ENCODE measurements at regions not wholly inside any gene's neighbourhood (a gene's known extent, or its start where the extent isn't known, plus 50 kb on each side); places are given as distances from the start of the nearest gene placed in this dataset.

DNA sequence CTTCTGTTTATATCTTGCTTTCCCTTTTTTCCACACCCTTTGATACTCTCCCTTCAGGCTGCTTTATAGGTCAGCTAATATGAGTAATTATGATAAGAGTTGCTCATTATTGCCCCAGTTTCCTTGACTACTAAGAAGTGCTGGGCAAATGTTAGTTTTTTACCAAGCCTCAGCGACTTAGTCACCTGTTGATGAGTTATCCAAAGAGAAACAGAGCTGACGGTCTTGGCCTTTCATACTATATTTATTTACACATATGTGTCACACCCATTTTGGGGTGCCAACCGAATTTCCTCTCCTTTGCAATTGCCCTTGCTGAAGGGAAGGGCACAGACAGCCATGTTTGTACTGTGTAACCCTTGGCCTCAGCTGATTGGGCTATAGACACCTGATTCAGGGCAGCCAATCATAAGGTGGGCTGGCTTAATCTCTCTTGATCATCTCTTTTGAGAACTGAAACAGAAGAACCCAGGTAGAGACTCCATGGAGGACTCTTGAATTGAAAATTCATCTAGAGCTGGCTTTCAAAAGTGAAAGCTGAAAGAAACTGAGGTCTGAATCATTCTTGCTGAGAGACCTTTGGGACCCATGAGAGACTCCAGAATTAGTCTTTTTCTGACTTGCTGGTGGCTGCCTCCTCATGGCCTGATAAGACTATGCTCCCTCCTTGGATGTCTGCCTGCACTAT is 111.7 kb upstream of the RPS6KA3 start (continued):
- TF ChIP-seq ZNF512 (CRISPR knock-in tag; IDR thresholded peaks at IDR 0.05; ENCODE audit: borderline replicate concordance) (no peak), ZBTB43 (CRISPR knock-in tag; IDR thresholded peaks at IDR 0.05) (no peak), ZNF416 (CRISPR knock-in tag; IDR thresholded peaks at IDR 0.05) (no peak), ZMAT4 (CRISPR knock-in tag; IDR thresholded peaks at IDR 0.05) (no peak), NFATC4 (CRISPR knock-in tag; IDR thresholded peaks at IDR 0.05) (no peak)

DNA sequence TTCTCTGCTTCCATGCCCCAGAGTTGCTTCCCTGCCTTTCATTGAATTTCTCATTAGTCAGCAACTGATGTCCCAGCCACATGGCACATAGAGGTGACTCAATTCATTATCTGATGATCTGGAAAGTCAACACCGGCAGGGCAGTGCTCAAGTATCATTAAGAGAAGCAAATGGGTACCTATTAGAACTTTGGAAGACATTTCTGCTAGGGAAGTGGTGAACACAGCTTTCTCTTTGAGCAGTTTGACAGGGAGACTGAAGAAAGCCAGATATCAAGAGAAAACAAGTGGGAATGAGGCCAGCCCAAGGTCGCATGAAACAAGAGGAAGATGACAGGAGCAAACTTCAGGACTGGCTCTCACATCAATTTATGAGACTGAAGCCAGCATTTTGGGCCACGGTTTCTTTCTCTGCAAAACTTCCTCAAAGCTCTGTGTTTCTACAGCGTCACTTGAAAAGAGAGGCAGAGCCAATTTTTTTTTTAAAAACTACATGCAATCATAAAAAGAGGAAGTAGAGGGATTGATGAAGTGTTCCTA is 108.3 kb upstream of the RPS6KA3 start:
- Mint-ChIP-seq H3K36me3 (no peaks in the 10 kb centered on the region), H3K4me3 (no peak overlapping the region), H3K27ac (no peak overlapping the region), H3K27me3 (ENCODE audit: low read depth) (no peaks in the 10 kb centered on the region), H3K4me1 (no peaks in the 10 kb centered on the region), H3K9me3 (no peaks in the 10 kb centered on the region)
- ChIA-PET POLR2A (no interaction called here), CTCF (no interaction called here)
- no peak for ATAC-seq
- DNase-seq (ENCODE audit: low spot score), result no peak
- no peak for TF ChIP-seq ZNF416 (CRISPR knock-in tag; IDR thresholded peaks at IDR 0.05)
- TF ChIP-seq FOXP4 (CRISPR knock-in tag; IDR thresholded peaks at IDR 0.05), result no peak

DNA sequence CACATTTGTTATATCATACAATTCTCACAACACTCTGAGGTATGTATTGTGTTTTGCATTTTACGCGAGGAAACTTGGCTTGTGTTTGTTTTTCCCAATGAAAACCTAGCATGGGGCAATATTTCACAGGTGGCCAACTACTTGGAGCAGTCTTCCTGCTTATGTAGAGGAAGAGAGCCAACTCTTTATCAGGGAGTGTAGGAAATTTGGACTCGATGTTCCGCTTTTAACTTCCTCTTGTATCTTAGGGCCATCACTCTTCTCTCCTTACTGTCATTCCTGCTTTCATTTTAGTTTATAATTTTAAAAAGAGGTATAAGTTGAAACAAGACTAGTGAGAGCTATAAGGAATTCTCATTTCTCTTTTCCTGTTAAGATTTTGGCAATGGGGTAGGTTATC is 107.7 kb upstream of the RPS6KA3 start:
- ATAC-seq (no peak), DNase-seq (ENCODE audit: low spot score) (no peak)
- no peaks in the 10 kb centered on the region for H3K9me3 Mint-ChIP-seq
- no peak overlapping the region for H3K4me3 Mint-ChIP-seq
- no peak overlapping the region for H3K27ac Mint-ChIP-seq
- ChIA-PET POLR2A (no interaction called here), CTCF (no interaction called here)
- H3K36me3 Mint-ChIP-seq, result no peaks in the 10 kb centered on the region
- no peaks in the 10 kb centered on the region for H3K27me3 Mint-ChIP-seq (ENCODE audit: low read depth)
- H3K4me1 Mint-ChIP-seq, result no peaks in the 10 kb centered on the region
- no peak for TF ChIP-seq NFATC4 (CRISPR knock-in tag; IDR thresholded peaks at IDR 0.05)
- TF ChIP-seq FOXJ3 (CRISPR knock-in tag; IDR thresholded peaks at IDR 0.05; ENCODE audit: borderline replicate concordance), result no peak
- TF ChIP-seq FOXK1 (CRISPR knock-in tag; IDR thresholded peaks at IDR 0.05), result no peak
- TF ChIP-seq ZBTB43 (CRISPR knock-in tag; IDR thresholded peaks at IDR 0.05), result no peak
- no peak for TF ChIP-seq TCF7 (CRISPR knock-in tag; IDR thresholded peaks at IDR 0.05; ENCODE audit: low read depth)
- no peak for TF ChIP-seq TEAD1 (CRISPR knock-in tag; IDR thresholded peaks at IDR 0.05)
- TF ChIP-seq NR1H2 (CRISPR knock-in tag; IDR thresholded peaks at IDR 0.05), result no peak
- no peak for TF ChIP-seq ETV6 (CRISPR knock-in tag; IDR thresholded peaks at IDR 0.05)
- no peak for TF ChIP-seq E2F4 (CRISPR knock-in tag; IDR thresholded peaks at IDR 0.05; ENCODE audit: borderline replicate concordance, low read depth)
- TF ChIP-seq ZNF671 (CRISPR knock-in tag; IDR thresholded peaks at IDR 0.05), result no peak
- no peak for TF ChIP-seq MYBL2 (CRISPR knock-in tag; IDR thresholded peaks at IDR 0.05)
- no peak for TF ChIP-seq NFE2L1 (CRISPR knock-in tag; IDR thresholded peaks at IDR 0.05)
- TF ChIP-seq, protein P1, sequence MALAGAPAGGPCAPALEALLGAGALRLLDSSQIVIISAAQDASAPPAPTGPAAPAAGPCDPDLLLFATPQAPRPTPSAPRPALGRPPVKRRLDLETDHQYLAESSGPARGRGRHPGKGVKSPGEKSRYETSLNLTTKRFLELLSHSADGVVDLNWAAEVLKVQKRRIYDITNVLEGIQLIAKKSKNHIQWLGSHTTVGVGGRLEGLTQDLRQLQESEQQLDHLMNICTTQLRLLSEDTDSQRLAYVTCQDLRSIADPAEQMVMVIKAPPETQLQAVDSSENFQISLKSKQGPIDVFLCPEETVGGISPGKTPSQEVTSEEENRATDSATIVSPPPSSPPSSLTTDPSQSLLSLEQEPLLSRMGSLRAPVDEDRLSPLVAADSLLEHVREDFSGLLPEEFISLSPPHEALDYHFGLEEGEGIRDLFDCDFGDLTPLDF (CRISPR knock-in tag; IDR thresholded peaks at IDR 0.05), result no peak
- TF ChIP-seq, protein P2, sequence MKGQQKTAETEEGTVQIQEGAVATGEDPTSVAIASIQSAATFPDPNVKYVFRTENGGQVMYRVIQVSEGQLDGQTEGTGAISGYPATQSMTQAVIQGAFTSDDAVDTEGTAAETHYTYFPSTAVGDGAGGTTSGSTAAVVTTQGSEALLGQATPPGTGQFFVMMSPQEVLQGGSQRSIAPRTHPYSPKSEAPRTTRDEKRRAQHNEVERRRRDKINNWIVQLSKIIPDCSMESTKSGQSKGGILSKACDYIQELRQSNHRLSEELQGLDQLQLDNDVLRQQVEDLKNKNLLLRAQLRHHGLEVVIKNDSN (CRISPR knock-in tag; IDR thresholded peaks at IDR 0.05), result no peak
- TF ChIP-seq JUN (CRISPR knock-in tag; IDR thresholded peaks at IDR 0.05), result no peak
- no peak for TF ChIP-seq ERG (CRISPR knock-in tag; IDR thresholded peaks at IDR 0.05)
- no peak for TF ChIP-seq ELF4 (CRISPR knock-in tag; IDR thresholded peaks at IDR 0.05; ENCODE audit: low read depth)

All from WTC11 (cell line).